OCI-LY1 (cell line): ENCODE measurements at regions not wholly inside any gene's neighbourhood (a gene's known extent, or its start where the extent isn't known, plus 50 kb on each side); places are given as distances from the start of the nearest gene placed in this dataset.

Experiments used
- H2AFZ ChIP-seq: fragments of 200-600 bp; sonication (generic), shearing (Covaris generic); 2 replicates; pipeline ENCODE4 v1.6.0; 2014; ENCODE audit warnings: antibody characterized with exemption, mild to moderate bottlenecking, low read length
- H3F3A ChIP-seq: fragments of 200-600 bp; sonication (generic), shearing (Covaris generic); 2 replicates; pipeline ENCODE4 v1.6.0; 2014; ENCODE audit warnings: mild to moderate bottlenecking, antibody characterized with exemption, low read length, moderate library complexity; ENCODE audit not compliant: insufficient read depth
- H3K27ac ChIP-seq: fragments of 200-600 bp; sonication (generic); 2 replicates; pipeline ENCODE4 v1.5.1; 2014; ENCODE audit warnings: low read length, mixed run types, mild to moderate bottlenecking, low read depth; ENCODE audit not compliant: poor library complexity, severe bottlenecking
- H3K27me3 ChIP-seq: fragments of 200-600 bp; sonication (generic); 2 replicates; pipeline ENCODE4 v1.6.0; 2014; ENCODE audit warnings: antibody characterized with exemption, mild to moderate bottlenecking, low read length, moderate library complexity; ENCODE audit not compliant: insufficient read depth
- H3K36me3 ChIP-seq: fragments of 200-600 bp; sonication (generic); 2 replicates; pipeline ENCODE4 v1.6.1; 2014; ENCODE audit warnings: mild to moderate bottlenecking, antibody characterized with exemption, low read length, moderate library complexity, mixed read lengths; ENCODE audit not compliant: insufficient read depth
- H3K4me1 ChIP-seq: fragments of 200-600 bp; sonication (generic); 2 replicates; pipeline ENCODE4 v1.5.1; 2014; ENCODE audit warnings: mild to moderate bottlenecking, low read length, moderate library complexity; ENCODE audit not compliant: insufficient read depth, severe bottlenecking
- H3K4me2 ChIP-seq: fragments of 200-600 bp; sonication (generic), shearing (Covaris generic); 2 replicates; pipeline ENCODE4 v1.6.1; 2014; ENCODE audit warnings: low read length
- H3K4me3 ChIP-seq: fragments of 200-600 bp; sonication (generic); 2 replicates; pipeline ENCODE4 v1.5.1; 2014; ENCODE audit warnings: low read length, low read depth, mild to moderate bottlenecking, mixed read lengths; ENCODE audit not compliant: poor library complexity, severe bottlenecking
- H3K79me2 ChIP-seq: fragments of 200-600 bp; shearing (Covaris generic); 2 replicates; pipeline ENCODE4 v1.6.1; 2016; ENCODE audit warnings: mixed run types, low read length, mixed read lengths; ENCODE audit not compliant: insufficient read depth
- H3K9ac ChIP-seq: fragments of 200-600 bp; sonication (generic), shearing (Covaris generic); 2 replicates; pipeline ENCODE4 v1.6.1; 2014; ENCODE audit warnings: mild to moderate bottlenecking, low read length, mixed read lengths
- H3K9me2 ChIP-seq: fragments of 200-600 bp; sonication (generic), shearing (Covaris generic); 2 replicates; pipeline ENCODE4 v1.6.1; 2014; ENCODE audit warnings: low read depth, mild to moderate bottlenecking, low read length, mixed read lengths
- H3K9me3 ChIP-seq: fragments of 200-600 bp; shearing (Covaris generic); 2 replicates; pipeline ENCODE4 v1.6.1; 2014; ENCODE audit warnings: low read length, mixed read lengths
- H4K20me1 ChIP-seq: fragments of 200-600 bp; sonication (generic), shearing (Covaris generic); 2 replicates; pipeline ENCODE4 v1.6.0; 2016; ENCODE audit warnings: mild to moderate bottlenecking, low read length; ENCODE audit not compliant: insufficient read depth
- EZH2 ChIP-seq: fragments of 200-600 bp; sonication (generic), shearing (Covaris generic); IDR thresholded peaks from 2 replicates; pipeline ENCODE4 v1.8.0; 2017; ENCODE audit warnings: borderline replicate concordance, mixed run types, mild to moderate bottlenecking, antibody characterized with exemption, low read length, moderate library complexity, mixed read lengths
- TF ChIP-seq, protein P1 (sequence below): fragments of 200-600 bp; sonication (generic), shearing (Covaris generic); IDR thresholded peaks from 2 replicates; pipeline ENCODE4 v1.5.1; 2017; ENCODE audit warnings: mild to moderate bottlenecking, antibody characterized with exemption, low read length, moderate library complexity, mixed read lengths

DNA sequence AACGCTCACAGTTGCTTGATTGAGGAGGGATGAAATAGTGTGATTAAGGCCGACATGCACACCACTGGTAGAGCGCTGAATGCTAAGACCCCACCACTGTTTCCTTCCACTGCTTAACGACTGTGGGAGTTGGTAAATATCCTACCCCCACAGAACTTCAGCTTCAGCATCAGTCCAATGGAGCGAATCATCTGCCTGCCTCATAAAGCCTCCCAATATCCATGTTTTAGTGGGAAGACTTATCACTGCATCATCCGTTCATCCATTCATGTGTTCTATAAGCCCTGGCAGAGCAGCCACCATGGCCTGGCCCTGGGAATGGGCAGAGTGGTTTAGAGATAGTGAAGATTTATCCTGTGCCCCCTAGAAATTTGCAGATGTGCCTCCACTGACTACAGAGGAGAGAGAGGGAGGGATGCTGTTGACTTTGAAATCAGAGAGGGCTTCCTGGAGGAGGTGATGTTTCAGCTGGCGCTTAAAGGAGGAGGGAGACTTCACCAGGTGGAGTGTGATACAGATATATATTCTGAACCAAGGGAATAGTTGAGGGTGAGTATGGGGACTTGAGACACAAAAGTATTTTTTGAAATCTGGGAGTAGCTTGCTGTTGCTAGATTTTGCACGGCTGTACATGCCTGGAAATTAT lies 71.9 kb upstream of the STX18 start:
- no peaks in the 10 kb centered on the region for H3K4me1 ChIP-seq
- H3K27me3 ChIP-seq = no peaks in the 10 kb centered on the region
- TF ChIP-seq, protein P1, sequence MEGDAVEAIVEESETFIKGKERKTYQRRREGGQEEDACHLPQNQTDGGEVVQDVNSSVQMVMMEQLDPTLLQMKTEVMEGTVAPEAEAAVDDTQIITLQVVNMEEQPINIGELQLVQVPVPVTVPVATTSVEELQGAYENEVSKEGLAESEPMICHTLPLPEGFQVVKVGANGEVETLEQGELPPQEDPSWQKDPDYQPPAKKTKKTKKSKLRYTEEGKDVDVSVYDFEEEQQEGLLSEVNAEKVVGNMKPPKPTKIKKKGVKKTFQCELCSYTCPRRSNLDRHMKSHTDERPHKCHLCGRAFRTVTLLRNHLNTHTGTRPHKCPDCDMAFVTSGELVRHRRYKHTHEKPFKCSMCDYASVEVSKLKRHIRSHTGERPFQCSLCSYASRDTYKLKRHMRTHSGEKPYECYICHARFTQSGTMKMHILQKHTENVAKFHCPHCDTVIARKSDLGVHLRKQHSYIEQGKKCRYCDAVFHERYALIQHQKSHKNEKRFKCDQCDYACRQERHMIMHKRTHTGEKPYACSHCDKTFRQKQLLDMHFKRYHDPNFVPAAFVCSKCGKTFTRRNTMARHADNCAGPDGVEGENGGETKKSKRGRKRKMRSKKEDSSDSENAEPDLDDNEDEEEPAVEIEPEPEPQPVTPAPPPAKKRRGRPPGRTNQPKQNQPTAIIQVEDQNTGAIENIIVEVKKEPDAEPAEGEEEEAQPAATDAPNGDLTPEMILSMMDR = no peak
- TF ChIP-seq EZH2 = no peak
- H3K9me2 ChIP-seq = no peaks in the 10 kb centered on the region
- H3K4me2 ChIP-seq = no peak overlapping the region
- no peaks in the 10 kb centered on the region for H3K36me3 ChIP-seq
- no peak overlapping the region for H2AFZ ChIP-seq
- H3K4me3 ChIP-seq = no peak overlapping the region
- no peak overlapping the region for H3K27ac ChIP-seq
- H4K20me1 ChIP-seq = no peaks in the 10 kb centered on the region
- H3K9me3 ChIP-seq = no peaks in the 10 kb centered on the region
- no peak overlapping the region for H3K9ac ChIP-seq
- H3K79me2 ChIP-seq = no peaks in the 10 kb centered on the region
- H3F3A ChIP-seq = no peaks in the 10 kb centered on the region

DNA sequence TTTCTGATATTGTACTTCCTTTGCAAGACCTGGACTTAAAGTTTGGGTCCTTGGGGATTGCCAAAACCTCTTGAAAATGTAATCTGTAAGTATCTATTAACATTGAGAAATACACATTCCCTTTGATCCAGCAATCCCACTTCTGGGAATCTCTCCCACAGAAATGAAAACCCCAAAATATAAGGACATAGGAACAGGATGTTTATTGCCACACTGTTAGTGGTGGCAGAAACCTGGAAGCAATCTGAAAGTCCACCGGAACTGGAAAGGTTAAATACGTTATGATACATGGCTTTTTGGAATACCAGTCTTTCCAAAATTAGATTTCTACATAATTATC lies 71.2 kb upstream of the STX18 start:
- no peaks in the 10 kb centered on the region for H3K9me3 ChIP-seq
- no peaks in the 10 kb centered on the region for H3K9me2 ChIP-seq
- H3K36me3 ChIP-seq = no peaks in the 10 kb centered on the region
- no peaks in the 10 kb centered on the region for H3K27me3 ChIP-seq
- no peak overlapping the region for H3K4me3 ChIP-seq
- H3K27ac ChIP-seq = no peak overlapping the region
- H3K4me1 ChIP-seq = no peaks in the 10 kb centered on the region
- no peaks in the 10 kb centered on the region for H4K20me1 ChIP-seq
- no peak overlapping the region for H3K4me2 ChIP-seq
- H3K9ac ChIP-seq = no peak overlapping the region
- H3F3A ChIP-seq = no peaks in the 10 kb centered on the region
- no peak for TF ChIP-seq EZH2
- TF ChIP-seq, protein P1 = no peak
- H3K79me2 ChIP-seq = no peaks in the 10 kb centered on the region
- H2AFZ ChIP-seq = no peak overlapping the region

DNA sequence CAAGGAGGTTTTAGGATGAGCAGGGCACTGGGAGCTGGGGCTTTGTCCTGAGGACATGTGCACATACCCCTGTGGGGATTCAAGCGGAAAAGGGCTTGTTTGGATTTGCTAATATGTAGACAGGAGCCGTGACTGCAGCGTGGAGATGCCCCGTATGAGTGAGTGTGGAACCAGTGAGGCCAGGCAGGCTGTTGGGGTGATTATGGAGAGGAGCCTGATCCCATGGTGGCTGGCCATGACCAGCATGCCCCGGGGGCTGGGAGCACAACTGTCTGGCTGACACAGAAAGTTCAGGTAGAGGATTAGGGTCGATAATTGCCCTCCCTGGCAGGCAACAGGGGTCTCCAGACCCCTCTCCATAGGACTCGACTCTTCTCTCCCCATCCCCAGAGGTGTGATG lies 68.8 kb upstream of the STX18 start:
- H3K4me1 ChIP-seq = no peaks in the 10 kb centered on the region
- no peaks in the 10 kb centered on the region for H3K36me3 ChIP-seq
- H3K9ac ChIP-seq = no peak overlapping the region
- TF ChIP-seq, protein P1 = no peak
- no peak for TF ChIP-seq EZH2
- no peaks in the 10 kb centered on the region for H3K79me2 ChIP-seq
- H4K20me1 ChIP-seq = no peaks in the 10 kb centered on the region
- no peak overlapping the region for H2AFZ ChIP-seq
- no peak overlapping the region for H3K27ac ChIP-seq
- no peaks in the 10 kb centered on the region for H3K27me3 ChIP-seq
- H3K9me3 ChIP-seq = no peaks in the 10 kb centered on the region
- no peak overlapping the region for H3K4me3 ChIP-seq
- no peaks in the 10 kb centered on the region for H3K9me2 ChIP-seq
- H3K4me2 ChIP-seq = no peak overlapping the region
- no peaks in the 10 kb centered on the region for H3F3A ChIP-seq
